ENCODE measurements at regions not wholly inside any gene's neighbourhood (a gene's known extent, or its start where the extent isn't known, plus 50 kb on each side); places are given as distances from the start of the nearest gene placed in this dataset.

DNA sequence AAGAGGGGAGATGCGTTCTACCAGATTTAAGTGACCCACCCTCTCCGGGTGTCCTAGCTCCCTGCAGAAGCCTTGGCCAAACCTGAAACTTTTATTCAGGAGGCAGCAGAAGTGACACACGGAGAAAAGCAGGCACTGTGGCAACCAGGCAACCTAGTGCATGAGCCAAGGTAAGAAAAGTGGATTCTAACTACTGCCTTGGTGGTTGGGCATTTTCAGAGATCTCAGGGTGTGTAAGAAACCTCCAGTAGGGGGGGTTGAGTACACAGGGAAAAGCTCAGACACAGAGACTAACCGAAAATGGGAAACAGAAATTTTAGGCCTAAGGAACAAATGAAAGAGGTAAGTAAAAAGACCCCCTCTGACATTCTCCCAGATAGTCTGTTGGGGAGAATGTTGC, 645.7 kb downstream of the ANKRD7 start:
- TF ChIP-seq ARNT (IDR thresholded peaks at IDR 0.05) (no peak), FOXK2 (IDR thresholded peaks at IDR 0.05) (no peak), L3MBTL2 (conservative IDR thresholded peaks at IDR 0.05) (no peak), SP1 (IDR thresholded peaks at IDR 0.05) (no peak), ELF4 (IDR thresholded peaks at IDR 0.05) (no peak), FOXM1 (IDR thresholded peaks at IDR 0.05; ENCODE audit: borderline replicate concordance) (no peak), BHLHE40 (IDR thresholded peaks at IDR 0.05; ENCODE audit: borderline replicate concordance) (no peak), TARDBP (IDR thresholded peaks at IDR 0.05) (no peak), HDGF (IDR thresholded peaks at IDR 0.05; ENCODE audit: borderline replicate concordance) (no peak)
- TF ChIP-seq, protein P1, sequence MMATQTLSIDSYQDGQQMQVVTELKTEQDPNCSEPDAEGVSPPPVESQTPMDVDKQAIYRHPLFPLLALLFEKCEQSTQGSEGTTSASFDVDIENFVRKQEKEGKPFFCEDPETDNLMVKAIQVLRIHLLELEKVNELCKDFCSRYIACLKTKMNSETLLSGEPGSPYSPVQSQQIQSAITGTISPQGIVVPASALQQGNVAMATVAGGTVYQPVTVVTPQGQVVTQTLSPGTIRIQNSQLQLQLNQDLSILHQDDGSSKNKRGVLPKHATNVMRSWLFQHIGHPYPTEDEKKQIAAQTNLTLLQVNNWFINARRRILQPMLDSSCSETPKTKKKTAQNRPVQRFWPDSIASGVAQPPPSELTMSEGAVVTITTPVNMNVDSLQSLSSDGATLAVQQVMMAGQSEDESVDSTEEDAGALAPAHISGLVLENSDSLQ (IDR thresholded peaks at IDR 0.05): no peak
